HL-60 (cell line): ENCODE measurements at regions not wholly inside any gene's neighbourhood (a gene's known extent, or its start where the extent isn't known, plus 50 kb on each side); places are given as distances from the start of the nearest gene placed in this dataset.

ENCODE experiments used
- DNase-seq, 2 experiments: peaks; one replicate each; pipeline ENCODE4 v3.0.0-alpha.2; 2010 to 2020; ENCODE audit warnings: low read depth in 1 of 2, low spot score in 1 of 2
- H3K27ac ChIP-seq: fragments of 250-450 bp; sonication (Bioruptor Pico); replicated peaks from 2 replicates; pipeline ENCODE4 v1.5.1; 2020; ENCODE audit warnings: mild to moderate bottlenecking, moderate library complexity
- H3K27me3 ChIP-seq: fragments of 250-450 bp; sonication (Bioruptor Pico); 2 replicates; pipeline ENCODE4 v1.5.1; 2021; ENCODE audit warnings: mild to moderate bottlenecking, moderate library complexity; ENCODE audit not compliant: insufficient read depth, poor library complexity, severe bottlenecking
- H3K4me3 ChIP-seq: replicated peaks from 2 replicates; pipeline ENCODE4 v1.5.1; 2011; ENCODE audit warnings: mild to moderate bottlenecking, control low read depth, low read length; ENCODE audit not compliant: insufficient read depth
- CTCF ChIP-seq: IDR thresholded peaks from one replicate; pipeline ENCODE4 v1.5.1; 2011; ENCODE audit warnings: low read length, control low read depth, inconsistent platforms; ENCODE audit not compliant: insufficient read depth
- GABPA ChIP-seq: IDR thresholded peaks from 2 replicates; pipeline ENCODE4 v1.6.1; 2012; ENCODE audit warnings: low read depth
- POLR2AphosphoS5 ChIP-seq: IDR thresholded peaks from 2 replicates; pipeline ENCODE4 v1.6.1; 2012; ENCODE audit warnings: low read depth
- REST ChIP-seq: IDR thresholded peaks from 2 replicates; pipeline ENCODE4 v1.6.1; 2012; ENCODE audit warnings: low read depth; ENCODE audit not compliant: insufficient replicate concordance
- SPI1 ChIP-seq: IDR thresholded peaks from 2 replicates; pipeline ENCODE4 v1.6.1; 2012; ENCODE audit warnings: low read depth, mild to moderate bottlenecking, borderline replicate concordance

GRCh38 chr2:8583400-8584173 lies 98.3 kb upstream of the ID2 start:
- peak; percentile 95 to 99 for DNase-seq
- Histone ChIP-seq H3K27me3 (no peaks in the 10 kb centered on the region), H3K4me3 (no peak overlapping the region; the same call in 1 of the 2 replicates), H3K27ac (peak overlapping the region; percentile 69)
- TF ChIP-seq CTCF (no peak), REST (no peak), POLR2AphosphoS5 (peak; percentile 79), SPI1 (peak; percentile 89), GABPA (peak; percentile 79)

- Histone ChIP-seq H3K4me3 (no peak overlapping the region; the same call in 1 of the 2 replicates), H3K27me3 (no peaks in the 10 kb centered on the region), H3K27ac (peak overlapping the region; percentile 42)
- DNase-seq, result no peak
- TF ChIP-seq SPI1 (no peak), CTCF (no peak), GABPA (no peak), REST (no peak)
Observed at GRCh38 chr2:8584174-8585066, 97.4 kb upstream of the ID2 start.

- H3K27ac ChIP-seq, result no peak overlapping the region
Observed at GRCh38 chr2:8586457-8587051, 95.3 kb upstream of the ID2 start.

More at GRCh38 chr2:8586457-8587051, 95.3 kb upstream of the ID2 start:
- H3K4me3 ChIP-seq, result no peak overlapping the region
- no peaks in the 10 kb centered on the region for H3K27me3 ChIP-seq
- no peak for DNase-seq
- TF ChIP-seq REST (no peak), CTCF (no peak), GABPA (no peak), POLR2AphosphoS5 (no peak), SPI1 (no peak)
